NCI-H2196 (cell line): ENCODE measurements at regions not wholly inside any gene's neighbourhood (a gene's known extent, or its start where the extent isn't known, plus 50 kb on each side); places are given as distances from the start of the nearest gene placed in this dataset.

Experiments used
- DNase-seq: peaks from one replicate; lab custom pipeline; 2025; ENCODE audit not compliant: unreplicated experiment; lab: John Stamatoyannopoulos, UW

- DNase-seq = peak; percentile 12
These were observed 342.2 kb upstream of the DYNLRB2 start for GRCh38 chr16:80198311-80199299.

- no peak for DNase-seq
These were observed 343.0 kb upstream of the DYNLRB2 start for GRCh38 chr16:80197741-80198201.

GRCh38 chr16:80191928-80192327, 348.9 kb upstream of the DYNLRB2 start:
- DNase-seq = no peak

GRCh38 chr16:80189476-80190175, 351.2 kb upstream of the DYNLRB2 start:
- no peak for DNase-seq

- DNase-seq = no peak
These were observed 364.7 kb upstream of the DYNLRB2 start for GRCh38 chr16:80176114-80176513.

GRCh38 chr16:80175011-80175410, 365.8 kb upstream of the DYNLRB2 start:
- no peak for DNase-seq

GRCh38 chr16:80174416-80174815, 366.4 kb upstream of the DYNLRB2 start:
- DNase-seq = no peak

- no peak for DNase-seq
These were observed 369.0 kb upstream of the DYNLRB2 start for GRCh38 chr16:80171746-80172145.

- no peak for DNase-seq
These were observed 369.6 kb upstream of the DYNLRB2 start for GRCh38 chr16:80171199-80171598.

GRCh38 chr16:80167657-80168390, 373.0 kb upstream of the DYNLRB2 start:
- DNase-seq = peak; percentile 18

GRCh38 chr16:80166082-80166481, 374.7 kb upstream of the DYNLRB2 start:
- no peak for DNase-seq

GRCh38 chr16:80164966-80165550, 375.7 kb upstream of the DYNLRB2 start:
- DNase-seq = no peak

GRCh38 chr16:80163339-80163738, 377.5 kb upstream of the DYNLRB2 start:
- DNase-seq = no peak

- DNase-seq = no peak
These were observed 378.7 kb upstream of the DYNLRB2 start for GRCh38 chr16:80161799-80162739.

GRCh38 chr16:80158766-80159165, 382.0 kb upstream of the DYNLRB2 start:
- no peak for DNase-seq

- DNase-seq = no peak
These were observed 389.1 kb upstream of the DYNLRB2 start for GRCh38 chr16:80151722-80152111.

- no peak for DNase-seq
These were observed 389.6 kb upstream of the DYNLRB2 start for GRCh38 chr16:80150978-80151721.

GRCh38 chr16:80148826-80149225, 392.0 kb upstream of the DYNLRB2 start:
- DNase-seq = no peak

GRCh38 chr16:80147026-80147655, 393.7 kb upstream of the DYNLRB2 start:
- no peak for DNase-seq
